OCI-M1 (cell line): ENCODE measurements at regions not wholly inside any gene's neighbourhood (a gene's known extent, or its start where the extent isn't known, plus 50 kb on each side); places are given as distances from the start of the nearest gene placed in this dataset.
A peak's percentile ranks its signal among the peaks of the same experiment; 100 is the strongest.
"Not testable (repeated sequence)": the region's sequence is repeated elsewhere in the genome, so short reads cannot be mapped to it uniquely, and the experiment has no call there.

Source experiments
- DNase-seq: peaks from one replicate; lab custom pipeline; 2025; lab: John Stamatoyannopoulos, UW

DNA sequence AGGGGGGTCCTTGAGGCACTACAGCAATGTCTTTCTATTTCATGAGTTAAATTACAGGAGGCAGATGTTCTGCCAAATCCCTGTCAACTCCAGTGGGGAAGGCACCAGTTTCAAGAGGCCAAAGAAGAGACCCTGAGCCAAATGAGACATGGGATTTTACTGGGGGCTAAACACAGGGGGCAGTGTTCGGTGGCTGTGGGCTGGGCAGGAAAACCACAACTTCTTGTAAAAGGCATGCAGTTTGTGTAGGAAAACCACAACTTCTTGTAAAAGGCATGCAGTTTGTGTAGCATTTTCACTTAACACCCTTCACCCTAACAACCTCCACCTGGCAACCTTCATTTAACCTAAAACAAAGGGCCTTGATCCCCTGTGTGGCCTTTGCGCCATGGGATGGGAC is 61.0 kb downstream of the POLR2M start:
- no peak for DNase-seq

DNA sequence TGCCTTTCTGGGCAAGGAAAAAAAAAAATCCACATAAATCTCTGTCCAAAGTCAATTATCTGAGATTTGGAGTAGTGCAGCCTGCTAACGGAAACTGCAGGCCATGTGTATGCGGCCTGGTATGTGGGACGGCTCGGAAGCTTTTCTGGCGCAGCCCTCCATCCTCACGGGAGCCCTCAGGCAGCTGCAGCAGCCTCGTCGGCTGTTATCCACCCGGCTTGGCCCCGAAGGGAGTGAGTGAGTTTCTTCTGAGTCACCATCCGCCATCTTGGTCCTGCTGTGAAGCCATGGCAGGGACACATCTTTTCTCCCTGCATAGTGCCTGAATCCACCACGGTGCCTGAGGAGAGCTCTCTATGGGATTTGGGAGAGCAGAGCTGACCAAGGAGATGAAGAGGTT is 62.8 kb downstream of the POLR2M start:
- DNase-seq = no peak

DNA sequence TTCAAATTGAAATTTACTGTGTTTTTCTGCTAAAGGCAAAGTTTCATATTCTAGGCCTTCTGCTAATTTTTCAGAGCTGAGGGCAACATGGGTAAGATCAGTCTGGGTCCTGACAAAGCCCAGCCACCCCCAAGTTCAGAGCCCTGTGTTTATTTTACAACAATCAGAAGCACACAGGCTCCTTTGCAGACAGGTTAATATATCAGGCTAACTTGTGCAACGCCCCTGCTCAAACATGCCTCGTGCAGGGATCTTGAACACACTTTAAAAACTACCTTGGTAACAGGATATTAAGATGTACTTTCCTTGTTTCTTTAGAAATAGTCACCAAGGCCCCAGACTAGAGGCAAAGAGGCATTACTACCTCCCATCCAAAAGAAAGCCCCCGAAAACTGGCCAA is 64.0 kb downstream of the POLR2M start:
- DNase-seq = no peak

DNA sequence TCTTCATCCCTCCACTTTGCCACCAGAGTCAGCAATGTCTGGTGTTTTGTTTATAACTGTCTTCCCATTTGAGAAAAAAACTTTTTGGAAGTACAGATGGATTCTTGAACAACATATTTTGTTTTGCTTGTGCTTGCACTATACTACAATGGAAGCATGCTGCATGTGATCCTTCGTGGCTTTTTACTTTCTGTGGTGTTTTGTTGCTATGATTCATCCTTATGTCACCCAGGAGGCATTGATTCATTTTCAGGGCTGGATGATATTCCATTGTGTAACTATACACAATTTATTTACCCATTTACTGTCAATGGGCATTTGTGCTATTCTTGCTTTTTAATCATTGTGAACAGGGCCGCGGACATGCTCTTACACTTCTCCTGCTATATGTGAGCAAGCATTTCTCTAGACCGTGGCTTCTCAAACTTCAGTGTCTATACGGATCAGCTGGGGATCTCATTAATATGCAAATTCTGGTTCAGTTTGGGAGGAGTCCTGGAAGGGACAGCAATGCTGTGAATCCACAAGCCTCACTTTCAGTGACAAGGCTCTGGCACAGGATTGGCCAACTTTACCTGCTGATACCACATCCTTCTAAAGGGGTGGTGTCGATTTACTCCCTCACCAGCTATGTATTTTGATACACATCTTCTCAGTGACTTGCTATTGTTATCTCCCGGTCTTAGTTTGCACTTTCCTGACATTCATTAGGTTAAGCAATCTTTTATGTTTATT is 65.9 kb downstream of the POLR2M start:
- DNase-seq = no peak

DNA sequence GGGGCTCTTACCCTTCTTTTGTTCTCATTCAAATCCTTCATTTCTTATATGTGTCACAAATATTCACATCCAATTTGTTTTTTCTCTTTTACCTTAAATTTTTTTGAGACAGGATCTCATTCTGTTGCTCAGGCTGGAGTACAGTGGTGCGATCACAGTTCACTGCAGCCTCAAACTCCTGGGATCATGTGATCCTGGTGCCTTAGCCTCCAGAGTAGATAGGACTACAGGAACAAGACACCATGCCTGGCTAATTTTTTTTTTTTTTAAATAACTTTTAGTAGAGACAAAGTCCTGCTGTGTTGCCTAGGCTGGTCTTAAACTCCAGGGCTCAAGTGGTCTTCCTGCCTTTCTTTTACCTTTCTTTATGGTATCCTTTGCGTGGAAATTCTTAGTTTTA is 66.5 kb downstream of the POLR2M start:
- DNase-seq = no peak

DNA sequence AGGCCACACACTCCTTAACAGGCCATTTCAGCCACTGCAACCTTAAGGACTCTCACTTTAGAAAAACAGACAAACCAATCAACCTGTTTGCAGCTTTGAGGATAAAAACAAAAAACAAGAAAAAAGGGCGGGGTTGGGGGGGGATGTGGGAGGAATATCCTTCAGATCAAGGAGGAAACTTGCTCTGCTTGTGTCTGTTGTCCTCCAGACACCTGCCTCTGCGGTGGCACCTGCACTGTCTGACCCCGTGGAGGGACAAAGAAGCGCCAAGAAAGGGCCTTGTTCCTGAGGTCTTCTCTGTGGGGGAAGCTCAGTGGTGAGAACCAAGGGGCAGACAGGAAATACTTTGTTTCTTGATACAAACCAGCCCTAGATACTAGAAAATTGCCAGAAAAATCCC is 70.5 kb downstream of the POLR2M start:
- no peak for DNase-seq

DNA sequence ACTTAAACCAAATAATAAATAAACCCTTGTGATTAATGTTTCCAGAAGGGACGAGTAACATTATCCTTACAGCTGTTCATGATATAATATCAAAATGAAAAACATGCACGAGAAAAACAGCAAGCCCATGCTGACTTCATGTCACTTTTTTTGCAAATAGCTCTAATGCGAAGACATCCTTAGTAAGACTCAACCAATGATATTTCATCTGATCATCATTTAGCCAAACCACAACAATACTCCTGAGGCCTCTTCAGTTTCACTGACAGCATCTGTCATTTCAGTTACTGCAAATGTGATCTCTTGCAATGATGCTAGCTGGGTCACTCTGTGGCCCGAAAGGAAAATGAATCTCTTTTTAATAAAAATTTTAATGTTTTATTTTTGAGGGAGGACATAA is 74.0 kb downstream of the POLR2M start:
- DNase-seq = no peak

DNA sequence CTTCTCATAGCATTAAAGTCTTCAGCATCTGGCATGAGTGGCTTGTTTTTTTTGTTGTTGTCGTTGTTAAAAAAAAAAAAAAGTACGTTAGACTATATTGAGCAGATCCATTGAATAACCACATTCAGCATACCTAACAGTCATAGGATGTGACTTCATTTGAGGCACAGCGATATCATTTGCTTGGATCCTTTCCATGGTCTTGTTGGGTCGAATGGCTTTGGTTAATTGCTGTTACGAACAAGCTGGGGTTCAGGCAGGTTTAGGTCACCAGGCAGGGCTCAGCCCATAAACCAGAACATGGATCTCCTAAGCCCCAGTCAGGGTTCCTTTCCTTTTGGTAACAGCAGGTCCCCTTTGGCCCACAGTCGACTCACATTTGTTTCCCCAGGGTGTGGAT is 76.2 kb downstream of the POLR2M start:
- no peak for DNase-seq

DNA sequence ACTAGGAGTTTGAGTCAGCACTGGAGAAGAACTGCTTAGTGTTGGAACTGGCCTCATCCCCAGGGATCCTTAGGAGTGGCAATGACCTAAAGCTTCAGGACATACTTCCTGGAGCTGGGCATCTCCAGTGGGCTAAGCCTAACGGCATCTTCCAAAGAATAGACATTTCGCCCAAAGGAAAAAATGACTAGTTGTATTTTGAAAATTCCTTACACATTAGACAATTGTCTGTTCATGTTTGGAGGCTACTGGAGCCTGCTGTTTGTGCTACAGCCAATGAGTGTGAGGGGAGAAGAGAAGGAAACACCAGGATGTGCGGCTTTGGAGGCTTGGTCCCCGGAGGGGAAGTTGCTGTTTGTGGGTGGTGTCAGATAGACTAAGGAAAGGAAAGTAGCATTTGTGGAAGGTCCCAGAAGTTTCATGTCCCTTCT is 77.6 kb downstream of the POLR2M start:
- no peak for DNase-seq

DNA sequence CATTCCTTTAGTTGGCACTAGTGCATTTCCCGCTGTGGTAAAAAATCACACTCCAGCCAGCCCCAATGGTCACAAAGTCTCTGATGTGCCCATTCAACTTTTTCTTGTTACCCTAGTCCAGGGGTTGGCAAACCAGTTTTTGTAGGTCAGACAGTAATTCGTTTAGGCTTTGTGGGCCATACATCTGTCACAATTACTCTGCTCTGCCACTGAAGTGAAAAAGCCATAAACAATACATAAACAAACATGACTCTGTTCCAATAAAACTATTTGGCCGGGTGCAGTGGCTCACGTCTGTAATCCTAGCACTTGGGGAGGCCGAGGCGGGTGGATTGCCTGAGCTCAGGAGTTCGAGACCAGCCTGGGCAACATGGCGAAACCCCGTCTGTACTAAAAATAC is 78.5 kb downstream of the POLR2M start:
- DNase-seq = no peak

DNA sequence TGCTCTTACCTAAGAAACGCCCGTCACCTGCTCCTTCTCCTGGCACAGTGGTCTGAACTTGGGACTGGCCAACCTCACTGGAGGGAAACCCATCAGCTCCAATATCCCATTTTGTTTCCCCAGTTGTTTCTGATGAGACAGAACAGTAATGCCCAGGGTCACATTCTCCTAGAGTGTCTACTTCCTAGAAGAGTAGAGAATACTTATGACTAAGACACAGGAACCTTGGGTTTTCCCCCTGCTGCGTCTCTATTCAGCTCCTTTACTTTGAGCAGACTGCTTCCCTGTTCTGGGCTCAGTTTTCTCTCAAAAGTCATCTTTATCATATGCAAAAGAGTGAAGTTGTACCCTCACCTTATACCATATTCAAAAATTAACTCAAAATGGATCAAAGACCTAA is 79.4 kb downstream of the POLR2M start:
- no peak for DNase-seq

DNA sequence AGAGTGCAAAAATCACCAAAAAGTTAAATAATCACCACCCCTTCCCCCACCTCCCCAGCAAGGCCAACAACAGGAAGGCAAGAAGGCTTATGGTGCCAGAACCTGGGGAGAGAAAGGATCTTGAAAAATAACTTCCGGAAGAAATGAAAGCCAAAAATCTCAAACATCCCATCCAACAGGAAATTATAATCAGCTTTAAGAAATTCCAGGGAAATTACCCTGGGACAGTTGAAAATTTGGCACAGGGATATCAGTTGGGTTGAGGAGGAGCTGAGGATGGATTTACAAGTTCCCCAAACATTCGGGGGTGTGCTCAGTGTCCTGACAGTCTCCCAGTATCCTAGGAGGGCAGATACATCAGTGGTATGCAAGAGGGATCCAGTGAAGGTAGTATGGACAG is 82.7 kb downstream of the POLR2M start:
- no peak for DNase-seq

DNA sequence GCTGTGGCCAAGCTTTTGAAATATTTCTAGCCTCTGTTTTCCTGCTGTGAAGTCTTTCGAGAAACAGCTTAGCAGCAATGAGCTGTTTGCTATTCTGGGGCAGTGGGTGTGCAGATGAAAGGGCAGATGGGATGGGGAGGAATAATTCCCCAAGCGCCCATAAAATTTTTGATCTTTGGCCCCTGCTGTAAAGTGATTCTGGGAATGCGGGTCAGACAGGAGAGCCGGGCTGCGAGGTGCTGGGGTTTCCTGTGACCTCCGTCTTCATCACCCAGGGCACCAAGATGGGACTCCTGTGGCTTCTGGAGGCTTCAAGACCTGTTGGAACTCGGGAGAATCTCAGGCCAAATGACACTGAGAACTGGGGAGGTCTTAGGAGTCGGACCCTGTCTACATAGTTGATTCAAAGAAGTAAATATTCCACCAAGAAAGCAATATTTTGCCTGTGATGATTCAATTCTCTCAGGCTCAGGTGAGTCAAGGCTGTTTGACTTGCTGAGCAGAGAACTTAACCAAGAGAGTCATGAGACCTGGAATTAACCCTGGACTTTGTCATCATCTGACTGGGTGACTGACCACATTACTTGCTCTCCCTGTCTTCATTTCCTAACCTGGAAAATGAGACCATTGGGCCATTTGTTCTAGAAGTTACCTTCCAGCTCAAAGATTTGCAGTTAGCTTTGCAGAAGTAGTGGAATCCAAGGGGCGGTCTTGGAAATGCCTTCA is 86.4 kb downstream of the POLR2M start:
- no peak for DNase-seq

DNA sequence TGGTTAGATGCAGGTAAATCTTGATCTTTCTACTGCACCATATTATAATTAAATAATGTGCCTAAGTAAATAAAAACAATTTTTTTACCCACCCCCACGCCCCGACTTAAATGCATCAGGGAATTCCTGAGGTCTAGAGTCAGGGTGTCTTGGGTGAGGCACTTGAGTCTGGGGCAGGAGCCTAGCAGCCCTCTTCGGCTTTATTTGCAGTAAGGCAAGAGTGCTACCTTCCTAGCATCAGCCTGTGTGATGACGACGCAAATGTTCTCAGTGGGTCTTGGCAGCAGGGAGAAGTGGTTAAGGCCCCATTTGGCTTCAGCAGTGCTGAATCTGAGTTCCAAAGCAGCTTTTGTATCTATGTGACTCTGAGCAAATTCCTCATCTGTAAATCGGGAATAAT is 88.7 kb downstream of the POLR2M start:
- DNase-seq = no peak

DNA sequence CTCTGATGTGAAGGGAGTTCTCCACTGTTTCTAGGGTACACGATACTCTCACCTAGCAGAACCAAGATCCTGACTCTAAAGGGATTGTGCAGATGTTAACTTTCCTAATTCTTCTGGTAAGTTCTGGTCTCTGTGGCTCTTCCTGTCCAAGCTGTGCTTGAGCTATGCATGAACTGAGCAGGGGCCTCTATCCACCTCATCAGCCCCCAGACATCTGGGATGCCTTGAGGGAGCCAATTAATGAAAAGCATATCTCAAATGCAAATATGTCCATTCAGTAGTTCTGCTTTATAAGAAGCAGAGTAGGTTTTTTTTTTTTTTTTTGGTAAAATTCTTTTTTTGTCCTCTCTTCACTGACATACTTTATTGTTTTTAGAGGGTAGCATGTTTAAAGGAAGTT is 89.6 kb downstream of the POLR2M start:
- no peak for DNase-seq

DNA sequence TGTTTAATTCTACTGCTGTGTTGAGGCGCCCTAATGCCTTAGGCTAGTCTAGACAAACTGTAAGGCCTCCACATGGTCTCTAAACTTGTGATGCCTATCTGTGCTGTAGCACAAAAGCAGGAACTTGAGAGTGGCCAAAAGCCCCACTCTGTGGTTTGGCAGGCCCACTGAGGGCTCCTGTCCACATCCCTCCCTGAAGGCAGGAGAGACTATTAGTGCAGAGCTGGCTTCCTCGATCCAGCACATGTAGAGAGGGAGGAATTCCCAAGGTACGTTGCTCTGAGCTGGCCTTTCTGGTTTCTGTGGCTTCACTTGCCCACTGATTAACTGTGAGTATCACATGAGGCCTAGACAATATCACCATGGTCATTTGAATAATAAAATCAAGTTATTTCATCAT is 90.6 kb downstream of the POLR2M start:
- DNase-seq = peak; percentile 17

DNA sequence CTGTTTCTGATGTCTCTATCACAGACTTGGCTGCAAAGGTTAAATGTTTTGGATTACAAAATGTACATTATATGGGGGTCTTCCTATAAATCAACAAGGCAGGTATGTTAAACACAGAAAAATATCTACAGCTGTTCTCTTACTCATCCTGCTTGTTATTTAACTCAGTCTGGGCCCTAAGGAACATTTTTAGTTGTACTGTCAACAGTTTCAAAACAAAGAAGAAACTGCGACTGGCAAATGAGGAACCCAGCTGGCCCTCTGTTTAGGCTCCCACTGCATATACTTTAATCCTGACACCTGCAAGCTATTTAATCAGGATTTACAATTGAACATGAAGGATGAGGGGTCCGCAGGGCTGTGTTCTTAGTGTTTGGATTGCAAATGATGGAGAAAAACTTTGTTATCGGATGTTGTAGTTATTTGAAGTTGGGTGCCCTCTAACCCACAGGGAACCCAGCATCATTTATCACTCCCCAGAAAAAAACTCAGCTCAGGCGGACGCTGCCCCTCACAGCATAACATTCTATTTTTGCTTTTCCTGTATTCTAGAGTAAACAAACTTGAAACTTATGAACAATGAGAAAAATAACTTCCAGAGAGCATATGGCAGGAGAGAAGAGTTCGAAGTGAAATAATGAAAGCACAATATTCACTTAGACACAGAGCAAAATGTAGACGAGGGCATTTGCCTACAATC is 91.2 kb downstream of the POLR2M start:
- DNase-seq = no peak

DNA sequence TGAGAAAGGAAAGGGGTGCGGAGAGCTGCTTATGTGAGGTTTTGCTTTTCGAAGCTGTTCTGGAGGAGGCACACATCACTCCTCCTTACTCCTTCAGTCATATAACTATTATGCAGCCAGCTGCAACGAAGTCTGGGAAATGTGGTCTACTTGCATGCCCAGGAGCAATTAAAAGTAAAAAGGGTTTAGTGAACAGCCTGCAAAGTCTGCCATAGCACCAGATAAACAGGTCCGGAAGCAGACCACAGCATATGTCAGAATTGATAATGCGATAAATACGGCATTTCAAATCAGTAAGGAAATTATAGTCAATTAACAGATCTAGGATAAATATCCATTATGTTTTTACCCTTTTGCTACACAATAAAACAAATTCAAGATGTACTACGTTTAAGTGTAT is 99.5 kb downstream of the POLR2M start:
- DNase-seq = peak; percentile 63

DNA sequence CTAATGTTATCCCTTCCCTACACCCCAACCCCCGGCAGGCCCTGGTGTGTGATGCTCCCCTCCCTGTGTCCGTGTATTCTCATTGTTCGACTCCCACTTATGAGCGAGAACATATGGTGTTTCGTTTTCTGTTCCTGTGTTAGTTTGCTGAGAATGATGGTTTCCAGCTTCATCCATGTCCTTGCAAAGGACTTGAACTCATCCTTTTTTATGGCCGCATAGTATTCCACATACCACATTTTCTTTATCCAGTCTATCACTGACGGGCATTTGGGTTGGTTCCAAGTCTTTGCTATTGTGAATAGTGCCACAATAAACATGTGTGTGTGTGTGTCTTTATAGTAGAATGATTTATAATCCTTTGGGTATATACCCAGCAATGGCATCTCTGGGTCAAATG is 102.8 kb downstream of the POLR2M start:
- not testable (repeated sequence) for DNase-seq

DNA sequence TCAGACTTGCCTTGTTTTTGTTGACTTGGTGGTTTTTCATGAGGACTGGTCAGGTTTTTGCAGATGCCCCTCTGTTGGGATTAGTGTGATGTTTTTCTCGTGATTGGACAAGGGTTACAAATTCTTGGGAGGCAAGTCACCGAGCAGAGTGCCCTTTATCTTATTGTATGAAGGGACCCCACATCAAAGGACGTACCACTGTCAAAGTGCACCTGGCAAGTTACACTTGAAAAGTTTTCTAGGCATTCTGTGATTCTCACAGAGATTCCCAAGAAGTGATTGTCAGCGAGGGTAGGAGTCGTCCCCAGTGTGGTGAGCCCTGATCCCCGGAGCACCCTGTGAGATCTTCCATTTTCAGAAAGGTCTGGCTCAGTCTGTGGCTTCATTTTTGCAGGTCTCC is 110.1 kb downstream of the POLR2M start:
- DNase-seq = no peak

DNA sequence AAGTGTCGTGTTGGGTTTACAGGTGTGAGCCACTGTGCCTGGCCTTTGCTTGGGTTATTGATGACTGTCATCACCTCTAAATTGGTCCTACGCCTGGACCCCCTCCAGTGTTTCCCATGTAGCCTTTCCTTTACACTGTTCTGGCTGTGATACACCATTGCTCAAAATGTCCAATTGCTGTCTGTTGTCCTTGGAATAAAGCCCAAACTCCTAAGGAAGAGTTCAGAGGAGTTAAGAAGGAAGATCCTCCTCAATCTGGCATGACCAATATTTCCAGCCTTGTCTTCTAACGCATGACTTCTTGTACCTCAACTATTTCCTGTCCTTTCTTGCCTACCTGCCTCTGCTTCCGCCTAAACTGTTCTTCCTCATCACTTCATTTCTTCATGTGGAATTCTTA is 113.1 kb downstream of the POLR2M start:
- no peak for DNase-seq

DNA sequence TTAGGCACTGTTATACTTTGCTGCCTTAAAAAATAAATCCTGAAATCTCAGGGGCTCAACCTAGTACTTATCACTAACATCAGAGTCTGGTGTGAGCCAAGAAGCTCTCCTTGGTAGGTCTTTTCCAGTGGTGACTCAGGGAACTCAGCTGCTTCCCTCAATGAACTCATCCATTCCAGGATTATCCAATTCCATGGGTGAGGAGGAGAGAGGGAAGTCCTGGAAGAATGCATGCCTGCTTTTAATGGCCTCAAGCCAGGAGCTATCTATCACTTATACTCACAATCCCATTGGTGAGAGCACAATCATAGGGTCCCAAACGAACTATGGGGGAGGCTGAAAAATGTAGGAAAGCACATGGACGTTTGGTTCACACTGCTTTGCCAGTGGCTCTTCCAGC is 113.6 kb downstream of the POLR2M start:
- DNase-seq = no peak

DNA sequence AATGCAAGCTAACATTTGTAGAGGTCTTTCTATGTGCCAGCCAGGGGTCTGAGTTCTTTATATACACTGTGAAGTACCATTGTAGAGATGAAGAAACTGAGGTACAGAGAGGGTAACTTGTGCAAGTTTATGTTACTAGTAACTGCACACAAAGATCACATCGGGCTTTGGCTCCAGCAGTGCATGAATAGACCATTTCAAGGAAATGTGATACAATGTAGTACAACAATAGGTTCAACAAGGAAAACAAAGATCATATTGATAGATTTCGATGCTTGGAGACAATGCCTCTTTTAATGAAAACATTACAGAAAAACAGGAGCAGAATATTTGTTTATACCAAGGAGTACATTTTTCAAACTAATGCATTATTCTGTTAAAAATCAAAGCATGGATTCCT is 115.3 kb downstream of the POLR2M start:
- DNase-seq = no peak
